Midbrain (tissue), 1 donor: ENCODE measurements at regions not wholly inside any gene's neighbourhood (a gene's known extent, or its start where the extent isn't known, plus 50 kb on each side); places are given as distances from the start of the nearest gene placed in this dataset.

Experiments used
- DNase-seq: peaks from one replicate; lab custom pipeline; 2025; lab: John Stamatoyannopoulos, UW

DNA sequence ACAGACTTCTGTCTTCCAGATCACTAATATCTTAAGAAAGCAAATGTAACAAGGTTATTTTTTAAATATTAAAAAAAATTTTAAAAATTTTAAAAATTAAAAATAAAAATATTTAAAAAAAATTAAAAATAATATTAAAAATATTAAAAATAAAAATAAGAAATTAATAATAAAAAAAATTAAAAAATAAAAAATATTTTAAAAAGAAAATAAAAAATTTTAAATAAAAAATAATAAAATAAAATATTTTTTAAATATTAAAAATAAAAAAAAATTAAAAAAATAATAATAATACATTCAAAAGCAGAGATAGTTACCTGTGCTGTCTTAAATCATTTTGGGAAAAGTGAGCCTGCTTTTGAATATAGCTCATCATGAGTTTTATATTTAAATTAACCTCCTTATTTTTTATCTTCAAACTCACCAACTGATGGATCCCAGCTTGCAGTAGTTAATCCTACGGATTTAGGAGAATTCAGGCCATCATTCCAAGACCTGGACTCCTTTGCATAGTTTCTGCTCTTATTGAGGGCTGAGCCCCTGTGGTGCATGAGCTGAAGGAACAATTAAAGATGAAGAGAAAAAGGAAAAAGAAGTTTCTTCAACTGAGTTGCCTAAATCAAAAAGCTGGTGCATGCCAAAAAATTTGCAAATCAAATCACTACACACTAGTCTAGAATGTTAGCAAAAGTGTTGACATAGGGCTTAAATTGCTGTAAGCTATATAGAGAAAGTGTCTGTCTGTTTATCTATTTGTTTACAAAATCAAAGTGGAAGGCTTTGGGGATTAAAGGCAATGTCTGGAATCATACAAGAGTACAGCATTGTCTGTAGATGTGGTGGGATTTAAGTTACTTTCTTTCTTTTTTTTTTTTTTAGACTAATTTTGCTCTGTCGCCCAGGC is 50.5 kb upstream of the ZNF438 start:
- no peak for DNase-seq

DNA sequence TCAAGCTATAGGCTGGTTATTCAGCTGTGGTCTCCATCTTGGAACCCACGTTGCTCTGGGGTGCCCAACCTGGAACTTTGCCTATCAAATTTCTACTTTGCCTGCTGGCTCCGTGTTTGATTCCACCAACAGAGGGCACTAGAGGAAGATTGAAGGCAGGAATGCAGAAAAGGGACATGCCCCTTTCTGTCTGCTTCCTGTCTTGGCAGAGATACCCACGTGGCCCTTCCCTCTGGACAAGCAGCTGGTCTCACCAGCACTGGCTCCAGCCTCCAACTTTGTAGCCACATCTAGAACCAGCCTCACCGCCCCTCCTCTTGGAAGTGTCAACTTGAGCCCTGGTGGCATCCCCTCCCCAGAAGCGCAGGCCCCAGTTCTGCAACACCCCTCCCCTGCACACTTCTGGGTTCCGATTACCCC is 52.1 kb upstream of the ZNF438 start:
- peak; percentile 9 for DNase-seq

DNA sequence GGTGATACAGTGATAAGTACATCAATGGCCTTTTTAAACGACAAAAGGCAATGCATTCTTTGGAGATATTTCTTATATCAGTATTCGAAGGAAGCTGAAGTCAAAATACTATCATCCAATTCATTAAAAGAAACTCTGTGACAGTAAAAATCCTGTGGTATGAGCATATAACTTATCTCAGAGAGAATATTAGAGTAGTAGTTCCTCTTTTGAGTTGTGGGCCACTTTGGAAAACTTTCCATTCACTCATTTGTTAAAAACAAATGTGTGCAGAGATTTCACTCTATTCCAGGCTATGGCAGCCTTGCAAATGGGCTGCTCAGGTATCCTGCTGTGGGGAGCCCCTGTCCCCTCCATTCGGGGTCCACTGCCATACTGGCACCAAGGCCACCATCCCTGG is 55.3 kb upstream of the ZNF438 start:
- no peak for DNase-seq

DNA sequence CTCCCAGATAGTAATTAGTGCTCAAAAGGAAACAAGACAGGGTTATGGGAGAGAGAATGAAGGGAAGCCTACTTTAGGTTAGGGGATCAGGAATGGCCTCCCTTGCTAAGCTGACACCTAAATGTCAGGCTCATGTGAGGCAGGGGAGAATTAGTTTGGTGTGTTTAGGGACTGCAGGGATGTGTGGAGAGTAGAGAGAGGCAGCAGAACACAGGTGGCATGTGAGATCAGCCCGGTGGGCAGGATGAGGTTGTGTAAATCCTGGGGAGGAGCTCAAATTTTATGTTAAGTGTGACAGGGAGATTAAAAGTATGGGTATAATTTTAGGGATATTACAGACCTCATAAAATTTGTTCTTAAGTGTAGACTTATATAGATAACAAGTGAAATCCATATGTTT is 56.2 kb upstream of the ZNF438 start:
- no peak for DNase-seq

DNA sequence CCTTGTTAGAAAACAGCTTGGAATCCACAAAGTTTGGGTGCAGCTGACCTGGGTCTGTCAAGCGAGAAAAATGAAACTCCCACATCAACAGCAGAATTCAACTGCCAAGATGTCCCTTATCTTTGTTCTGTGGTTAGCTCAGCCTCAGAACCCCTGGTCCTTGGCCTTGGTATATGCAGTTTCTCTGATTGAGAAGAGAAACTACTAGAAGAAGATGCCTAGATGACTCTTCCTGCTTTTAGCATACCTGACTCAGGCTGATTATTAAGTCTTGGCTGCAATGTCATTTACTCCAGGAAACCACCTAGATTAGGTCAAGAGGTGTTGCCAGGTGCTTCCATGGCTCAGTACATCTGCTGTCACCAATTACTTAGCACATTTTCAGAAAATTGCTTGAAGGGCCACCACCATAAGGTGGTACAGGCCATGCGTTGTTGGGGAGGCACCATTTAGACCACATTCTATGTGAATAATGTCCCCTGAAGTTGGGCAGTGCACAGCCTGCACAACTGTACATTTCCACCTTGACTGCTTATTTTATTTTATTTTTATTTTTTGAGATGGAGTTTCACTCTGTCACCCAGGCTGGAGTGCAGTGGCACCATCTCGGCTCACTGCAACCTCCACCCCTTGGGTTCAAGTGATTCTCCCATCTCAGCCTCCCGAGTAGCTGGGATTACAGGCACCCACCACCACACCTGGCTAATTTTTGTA is 59.4 kb upstream of the ZNF438 start:
- no peak for DNase-seq

DNA sequence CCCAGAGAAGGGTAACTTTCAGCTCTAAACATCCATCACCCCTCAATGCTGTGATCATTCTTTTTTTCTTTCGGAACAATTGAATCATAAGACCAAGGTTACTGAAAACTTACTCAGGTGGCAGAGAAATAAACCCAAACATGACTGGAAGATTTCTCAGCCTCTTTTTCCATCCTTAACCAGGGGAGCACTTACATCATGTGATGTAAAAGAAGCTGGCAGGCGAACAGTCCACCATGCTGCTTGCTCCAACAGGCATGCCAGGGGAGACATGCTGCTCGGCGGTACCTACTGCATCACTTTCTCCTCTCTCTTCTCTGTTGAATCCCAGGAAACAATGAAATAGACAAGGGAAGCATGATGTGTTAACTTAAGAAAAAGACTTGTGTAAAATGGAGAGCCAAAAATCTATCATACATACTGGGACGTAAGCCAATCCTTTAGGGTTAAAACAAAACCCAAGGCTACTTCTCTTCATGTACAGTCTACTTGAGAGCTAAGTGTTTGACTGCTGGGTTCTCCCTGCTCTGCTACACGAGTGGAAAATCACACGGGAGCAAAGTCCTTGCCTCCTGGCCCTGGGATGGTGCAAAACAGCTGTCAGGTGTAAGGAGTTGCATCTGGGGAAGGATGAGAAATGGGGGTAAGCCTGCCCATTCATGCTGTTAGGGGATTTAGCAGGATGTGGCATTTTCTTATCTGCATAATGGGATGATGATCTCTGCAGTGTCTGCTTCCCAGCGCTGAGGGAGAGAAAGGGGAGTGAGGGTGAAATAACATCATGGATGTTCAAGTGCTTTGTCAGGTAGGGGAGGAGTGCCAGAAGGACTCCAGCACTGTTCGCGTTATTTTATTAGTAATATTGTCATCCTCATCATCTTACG is 64.3 kb upstream of the ZNF438 start:
- DNase-seq: no peak

DNA sequence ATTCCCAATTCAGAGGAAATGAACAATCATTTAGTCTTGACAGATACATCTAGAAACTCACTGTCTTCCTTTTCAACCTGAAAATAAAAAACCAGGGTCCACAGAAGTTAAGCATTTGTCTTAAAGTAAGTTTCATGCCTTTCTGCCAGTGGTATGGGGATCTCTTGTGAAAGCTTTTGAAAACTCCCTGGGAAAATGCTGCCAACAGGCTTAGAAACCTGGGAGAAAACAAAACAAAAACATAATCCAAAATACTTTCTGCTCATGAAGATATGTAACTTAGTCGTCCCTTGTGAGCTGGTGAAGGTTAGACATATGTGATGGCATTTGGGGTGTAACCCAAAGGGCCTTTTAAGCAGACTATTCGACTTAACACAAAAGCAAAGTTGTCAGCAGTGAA is 66.4 kb upstream of the ZNF438 start:
- DNase-seq: no peak

DNA sequence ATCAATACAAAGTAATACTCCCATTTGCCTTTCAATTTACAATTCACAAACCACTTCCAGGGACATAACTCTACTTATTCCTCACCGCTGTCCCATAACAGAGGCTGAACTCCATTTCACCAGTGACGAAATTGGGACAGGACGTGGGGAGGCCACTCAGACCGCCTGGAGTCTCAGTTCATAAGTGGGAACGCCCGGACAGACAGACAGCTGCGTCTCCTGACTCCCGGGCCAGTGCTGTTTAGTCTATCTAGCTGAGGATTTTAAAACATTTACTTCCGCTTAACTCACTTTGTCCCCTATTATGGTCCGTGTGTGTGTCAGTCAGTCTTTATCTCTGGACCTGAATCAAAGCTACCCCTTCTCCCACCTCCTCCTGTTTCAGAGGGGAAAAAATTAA is 67.4 kb upstream of the ZNF438 start:
- no peak for DNase-seq

DNA sequence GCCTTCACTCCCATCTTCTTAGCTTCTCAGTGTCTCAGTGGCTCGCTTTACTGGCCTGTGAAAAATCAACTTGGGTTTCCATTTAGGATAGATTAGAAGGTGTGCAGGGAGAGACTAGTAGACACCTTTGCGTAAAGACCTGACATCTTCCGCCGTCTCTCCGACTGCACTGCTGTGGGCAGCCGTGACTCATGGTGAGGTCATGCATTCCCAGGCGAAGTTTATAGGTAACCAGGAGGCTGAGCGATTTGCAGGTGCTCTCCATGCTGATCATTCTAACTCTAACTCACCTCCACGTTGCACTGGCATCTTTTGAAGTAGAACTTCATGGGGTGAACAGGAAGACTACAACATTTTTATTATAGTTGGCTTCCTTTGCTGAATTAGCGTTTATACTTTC is 68.0 kb upstream of the ZNF438 start:
- DNase-seq: no peak

DNA sequence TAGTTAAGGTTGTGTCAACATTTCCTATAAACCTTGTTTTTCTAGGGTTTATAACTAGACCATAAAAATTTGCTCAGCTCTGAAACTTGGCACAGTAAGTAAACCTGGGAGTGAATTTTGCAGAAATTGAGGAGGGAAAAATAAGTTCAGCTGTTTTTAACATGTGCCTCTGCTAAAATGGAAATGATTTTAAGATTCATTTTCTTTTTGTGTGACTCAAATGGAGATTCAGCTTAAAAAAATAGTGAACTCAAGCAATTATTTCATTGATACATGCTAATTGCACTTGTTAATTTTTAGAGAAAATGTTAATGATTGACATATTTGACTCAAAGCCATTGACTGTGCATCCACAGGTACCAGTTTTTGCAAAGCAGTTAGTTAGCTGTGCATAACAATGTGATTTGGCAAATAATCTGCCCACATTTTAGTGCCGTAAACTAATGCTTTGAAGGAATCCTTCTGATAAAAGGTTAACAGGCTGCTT is 68.5 kb upstream of the ZNF438 start:
- no peak for DNase-seq

DNA sequence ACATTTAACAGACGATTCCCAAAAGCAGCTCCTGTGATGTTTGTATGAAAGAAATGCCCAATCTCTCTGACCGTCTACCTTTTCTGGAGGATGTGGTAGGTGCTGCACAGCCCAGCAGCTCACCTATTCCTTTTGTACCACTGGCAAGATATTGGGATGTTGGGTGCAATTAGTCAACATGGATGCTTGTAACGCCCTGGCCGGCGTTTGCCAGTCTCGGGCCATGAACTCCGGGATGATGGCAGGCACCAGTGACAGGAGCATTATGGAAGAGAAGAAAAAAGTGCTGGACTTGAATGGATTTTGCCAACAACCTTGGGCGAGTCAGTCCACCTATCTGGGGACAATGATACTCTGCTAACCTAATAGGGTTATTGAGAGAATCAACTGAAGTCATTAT is 69.0 kb upstream of the ZNF438 start:
- no peak for DNase-seq

DNA sequence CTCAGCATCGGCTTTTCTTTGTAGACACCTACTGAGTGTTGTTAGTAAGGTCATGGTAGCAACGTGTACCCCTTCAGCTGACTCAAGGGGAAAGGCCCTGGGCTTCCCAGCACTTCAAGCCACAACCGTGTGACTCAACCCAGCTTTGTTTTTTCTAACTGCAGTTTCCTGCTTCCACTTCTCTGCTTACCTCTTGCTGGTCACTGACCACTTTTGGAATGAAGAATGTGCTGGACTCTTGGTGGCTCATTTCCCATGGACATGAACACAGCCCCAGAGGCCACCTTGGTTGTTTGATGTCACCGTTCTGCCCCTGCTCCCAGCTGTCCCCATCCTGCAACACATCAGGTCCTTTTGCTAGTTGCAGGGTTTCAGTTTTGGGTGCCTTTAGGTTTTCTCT is 69.5 kb upstream of the ZNF438 start:
- no peak for DNase-seq

DNA sequence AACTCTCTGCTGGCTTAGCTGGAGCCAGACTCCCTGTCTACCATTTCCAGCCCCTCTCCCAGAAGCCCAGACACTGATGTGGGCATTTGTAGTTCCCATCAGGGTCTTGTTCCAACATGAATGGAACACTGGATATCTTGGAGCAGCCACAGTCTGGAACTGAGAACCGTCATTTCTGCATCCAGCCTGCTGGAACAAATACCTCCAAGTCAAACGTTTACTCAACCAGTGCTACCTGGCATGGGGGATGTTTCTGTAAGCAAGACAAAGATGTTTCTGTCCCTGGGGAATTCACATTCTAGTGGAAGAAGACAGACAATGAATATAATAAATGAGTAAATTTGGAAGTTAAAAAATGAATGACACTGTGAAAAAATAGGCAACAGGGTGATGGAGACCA is 70.8 kb upstream of the ZNF438 start:
- DNase-seq: no peak

DNA sequence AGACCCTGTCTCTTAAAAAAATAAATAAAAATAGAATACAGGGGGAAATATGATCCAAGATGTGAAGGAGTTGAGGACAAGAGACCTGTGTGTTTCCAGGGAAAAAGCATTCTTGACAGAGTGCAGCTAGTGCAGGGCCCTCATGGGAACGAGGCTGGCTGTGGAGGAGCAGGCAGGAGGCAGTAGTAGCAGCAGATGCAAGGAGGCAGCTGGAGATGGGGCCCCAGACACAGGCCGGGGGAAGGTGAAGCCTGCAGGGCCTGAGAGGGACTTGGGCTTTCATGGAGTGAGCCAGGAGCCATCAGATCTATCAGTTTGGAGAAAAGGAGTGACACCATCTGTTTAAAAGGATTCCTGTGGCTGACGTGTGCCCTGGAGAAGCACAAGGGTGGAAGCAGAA is 71.4 kb upstream of the ZNF438 start:
- DNase-seq: no peak

DNA sequence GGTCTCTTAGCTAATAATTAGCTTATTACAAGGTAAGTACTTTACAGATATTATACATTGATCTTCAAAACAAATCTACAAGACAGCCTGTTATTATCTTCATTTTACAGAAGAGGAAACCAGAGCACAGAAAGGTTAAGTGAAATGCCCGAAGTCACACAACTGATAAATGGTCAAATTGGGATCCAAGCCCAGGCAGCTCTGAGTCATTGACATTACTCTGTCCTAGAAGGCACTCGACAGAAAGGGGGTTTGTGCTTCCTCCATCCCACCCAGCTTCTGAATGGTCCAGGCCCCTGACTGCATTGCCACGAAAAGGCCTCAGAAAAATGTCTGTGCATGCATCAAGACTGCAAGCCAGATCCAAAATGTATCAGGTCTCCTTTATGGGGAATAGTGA is 81.3 kb upstream of the ZNF438 start:
- DNase-seq: no peak

DNA sequence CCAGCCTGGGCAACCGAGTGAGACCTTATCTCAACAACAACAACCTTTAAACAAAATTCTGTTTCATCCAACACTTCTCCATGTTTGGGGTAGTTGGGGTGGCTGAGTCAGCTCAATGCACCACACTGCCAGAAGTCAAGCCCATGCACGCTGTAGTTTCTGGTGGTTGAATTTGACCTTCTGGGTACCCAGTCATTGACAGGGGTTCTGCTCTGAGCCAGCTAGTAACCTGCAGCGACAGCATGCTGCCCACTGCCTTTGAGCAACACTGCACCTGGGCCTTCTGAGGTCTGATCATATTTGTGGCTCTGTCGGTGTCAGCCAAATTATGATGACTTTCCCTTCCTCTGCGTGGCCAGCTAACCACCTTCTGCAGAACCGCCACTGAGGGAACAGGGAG is 84.6 kb upstream of the ZNF438 start:
- no peak for DNase-seq

DNA sequence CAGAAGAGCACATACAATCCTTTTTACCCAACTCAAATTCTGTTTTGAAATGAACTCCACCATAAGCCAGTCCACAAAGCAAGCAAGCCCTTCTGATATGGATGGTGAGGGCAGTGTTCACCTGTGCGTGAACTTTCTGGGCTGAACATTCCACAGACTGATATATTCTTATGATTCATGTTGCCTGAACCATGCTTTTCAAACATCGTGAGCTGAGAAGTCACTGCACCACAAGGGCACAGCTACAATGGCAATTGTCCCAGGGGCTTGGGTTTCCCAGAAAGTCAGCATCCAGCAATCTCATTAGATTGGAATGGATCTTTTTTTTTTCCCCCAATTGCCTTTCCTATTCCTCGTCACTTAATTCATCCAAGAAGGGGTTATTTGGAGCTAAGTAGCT is 86.9 kb upstream of the ZNF438 start:
- no peak for DNase-seq

DNA sequence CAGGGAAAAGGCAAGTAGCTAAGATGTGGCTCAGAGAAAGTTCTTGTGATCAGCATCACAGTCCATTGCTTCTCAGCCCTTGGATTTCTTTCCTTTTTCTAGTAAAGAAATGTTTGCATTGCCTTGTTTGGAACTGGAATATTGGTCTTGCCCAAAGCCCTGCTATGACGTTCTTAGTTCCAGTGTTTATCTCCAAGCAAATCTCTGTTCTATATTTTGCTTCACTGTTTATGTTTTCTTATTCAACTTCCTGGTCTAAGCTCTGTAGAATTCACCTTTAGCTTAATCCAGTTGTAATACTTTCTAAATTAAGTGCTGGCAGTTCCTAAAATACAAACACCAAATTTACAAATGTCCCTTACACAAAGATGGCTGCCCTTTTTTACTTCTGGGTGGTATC is 88.7 kb upstream of the ZNF438 start:
- no peak for DNase-seq

DNA sequence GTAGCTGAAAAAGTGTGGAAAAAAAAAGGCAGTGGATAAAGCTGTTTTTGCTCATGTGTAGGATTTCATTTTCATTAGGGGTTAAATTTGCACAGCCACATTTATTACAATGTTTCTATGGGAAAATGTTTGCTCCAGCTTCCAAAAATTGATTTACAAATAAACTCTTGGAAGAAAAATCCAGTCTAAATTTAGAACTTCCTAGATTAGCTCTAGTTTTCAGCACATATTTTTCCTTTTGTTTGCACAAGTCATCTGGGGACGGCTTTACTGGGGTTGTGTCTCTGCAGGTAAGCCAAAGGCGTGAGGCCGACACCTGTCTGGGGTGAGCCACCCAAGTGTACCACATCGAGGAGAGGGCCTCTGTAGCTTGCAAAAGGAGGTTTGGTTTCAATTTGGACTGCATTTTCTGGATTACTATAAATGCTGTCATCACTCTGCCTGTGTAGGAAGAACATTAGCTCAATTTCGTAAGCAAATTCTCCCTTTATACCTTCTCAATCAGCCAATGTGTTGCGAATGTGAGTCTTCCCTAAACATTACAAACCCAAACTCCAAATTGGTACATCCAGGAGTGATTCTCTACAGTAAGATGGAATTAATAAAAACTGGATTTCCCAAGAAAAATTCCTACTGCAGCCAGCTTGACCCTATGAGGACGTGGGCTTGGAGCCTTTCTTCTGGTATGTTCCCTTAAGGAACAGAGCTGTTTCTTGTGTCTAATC is 89.5 kb upstream of the ZNF438 start:
- no peak for DNase-seq

DNA sequence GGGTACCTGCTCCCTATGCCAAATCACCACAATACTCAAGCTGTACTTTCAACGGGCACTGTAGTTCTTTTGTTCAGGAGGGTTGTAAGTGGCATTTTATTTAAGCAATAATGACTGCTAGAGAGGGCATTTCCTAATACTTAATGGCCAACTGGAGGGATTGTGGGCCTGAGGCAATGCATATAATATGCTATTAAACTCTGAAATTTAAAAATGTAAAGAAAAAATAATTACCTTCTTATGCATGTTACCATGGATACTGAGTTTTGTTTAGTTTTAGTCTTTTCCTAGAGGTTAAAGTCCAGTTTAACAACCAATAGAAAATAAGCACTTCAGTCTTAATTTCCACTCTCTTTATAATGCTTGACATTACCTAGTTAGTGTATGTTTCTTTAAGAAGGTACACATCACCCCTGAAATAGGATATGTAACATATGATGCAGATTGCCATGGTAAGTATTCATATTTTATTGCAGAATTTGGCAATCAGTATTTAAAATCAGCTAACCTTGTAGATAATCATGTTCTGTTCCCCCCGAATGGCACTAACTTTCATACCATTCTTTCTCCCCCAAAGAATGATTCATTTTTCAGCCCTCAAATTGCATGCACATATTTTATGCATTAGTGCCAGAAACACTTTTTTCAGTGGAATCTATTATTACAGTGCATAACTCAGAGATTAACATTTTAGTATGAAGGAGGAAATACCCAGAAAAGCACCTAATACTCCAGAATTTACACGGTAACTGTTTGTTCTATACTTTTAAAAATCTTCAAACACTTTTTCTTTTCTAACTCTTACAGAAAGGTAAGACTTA is 90.3 kb upstream of the ZNF438 start:
- no peak for DNase-seq

DNA sequence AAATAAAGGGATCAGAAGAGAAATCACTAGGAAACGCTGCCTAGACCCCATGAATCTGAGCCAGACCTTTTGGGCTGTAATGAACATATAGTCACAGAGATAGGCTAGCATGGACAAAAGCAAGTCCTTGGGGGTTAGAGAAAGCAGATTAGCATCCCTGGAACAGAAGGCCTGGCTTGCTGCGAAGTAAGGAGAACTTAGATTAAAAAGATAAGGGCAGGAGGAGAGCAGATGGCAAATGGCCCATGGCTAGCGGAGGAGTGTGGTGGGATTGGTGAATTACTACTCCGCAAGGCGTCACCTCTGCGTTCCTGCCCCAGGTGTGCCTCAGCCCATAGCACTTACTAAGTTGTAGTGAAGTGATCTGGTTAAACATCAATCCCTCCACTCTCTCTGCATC is 92.3 kb upstream of the ZNF438 start:
- no peak for DNase-seq
